ENCODE measurements at regions not wholly inside any gene's neighbourhood (a gene's known extent, or its start where the extent isn't known, plus 50 kb on each side); places are given as distances from the start of the nearest gene placed in this dataset.

- H3K4me3 ChIP-seq, result no peak overlapping the region
- intact Hi-C loops (cut with DNase I), result no loop called here
- DNase-seq (ENCODE audit: low spot score in 2 of 2), result no peak
- no peak for TF ChIP-seq CTCF (IDR thresholded peaks at IDR 0.05)
- no peaks in the 10 kb centered on the region for H3K36me3 ChIP-seq
- no peaks in the 10 kb centered on the region for H3K9me3 ChIP-seq
- H3K4me1 ChIP-seq, result no peaks in the 10 kb centered on the region
- H3K27me3 ChIP-seq, result no peaks in the 10 kb centered on the region
- no peak overlapping the region for H3K27ac ChIP-seq
These were observed 949.6 kb upstream of the GOT2 start for GRCh38 chr16:59683709-59684108.

GRCh38 chr16:59665618-59666220, 931.6 kb upstream of the GOT2 start:
- no peak for DNase-seq (ENCODE audit: low spot score in 2 of 2)
- Histone ChIP-seq H3K4me1 (no peaks in the 10 kb centered on the region), H3K9me3 (peaks cover 0 to 7% of the 10 kb centered on the region in 2 donors), H3K36me3 (no peaks in the 10 kb centered on the region), H3K4me3 (no peak overlapping the region), H3K27ac (no peak overlapping the region), H3K27me3 (no peaks in the 10 kb centered on the region)
- intact Hi-C loops (cut with DNase I), result no loop called here
- no peak for TF ChIP-seq CTCF (IDR thresholded peaks at IDR 0.05)

GRCh38 chr16:59658572-59658971, 924.5 kb upstream of the GOT2 start:
- TF ChIP-seq CTCF (IDR thresholded peaks at IDR 0.05), result no peak
- Histone ChIP-seq H3K9me3 (no peaks in the 10 kb centered on the region), H3K27ac (no peak overlapping the region), H3K4me3 (no peak overlapping the region), H3K27me3 (no peaks in the 10 kb centered on the region), H3K4me1 (no peaks in the 10 kb centered on the region), H3K36me3 (no peaks in the 10 kb centered on the region)
- intact Hi-C loops (cut with DNase I), result no loop called here
- DNase-seq (ENCODE audit: low spot score in 2 of 2), result no peak

GRCh38 chr16:59655031-59655430, 920.9 kb upstream of the GOT2 start:
- no peak for TF ChIP-seq CTCF (IDR thresholded peaks at IDR 0.05)
- DNase-seq (ENCODE audit: low spot score in 2 of 2), result no peak
- H3K4me1 ChIP-seq, result no peaks in the 10 kb centered on the region
- no peaks in the 10 kb centered on the region for H3K9me3 ChIP-seq
- no peak overlapping the region for H3K4me3 ChIP-seq
- H3K36me3 ChIP-seq, result no peaks in the 10 kb centered on the region
- no peak overlapping the region for H3K27ac ChIP-seq
- intact Hi-C loops (cut with DNase I), result no loop called here
- no peaks in the 10 kb centered on the region for H3K27me3 ChIP-seq

- H3K4me3 ChIP-seq, result no peak overlapping the region
- H3K4me1 ChIP-seq, result no peaks in the 10 kb centered on the region
- intact Hi-C loops (cut with DNase I), result no loop called here
- H3K27me3 ChIP-seq, result no peaks in the 10 kb centered on the region
- H3K36me3 ChIP-seq, result no peaks in the 10 kb centered on the region
- DNase-seq (ENCODE audit: low spot score in 2 of 2), result no peak
- no peak overlapping the region for H3K27ac ChIP-seq
- H3K9me3 ChIP-seq, result no peaks in the 10 kb centered on the region
- TF ChIP-seq CTCF (IDR thresholded peaks at IDR 0.05), result no peak
These were observed 920.3 kb upstream of the GOT2 start for GRCh38 chr16:59654455-59654854.

- H3K4me1 ChIP-seq, result no peaks in the 10 kb centered on the region
- no peak overlapping the region for H3K27ac ChIP-seq
- DNase-seq (ENCODE audit: low spot score in 2 of 2), result no peak
- no peaks in the 10 kb centered on the region for H3K27me3 ChIP-seq
- no peaks in the 10 kb centered on the region for H3K9me3 ChIP-seq
- no peak for TF ChIP-seq CTCF (IDR thresholded peaks at IDR 0.05)
- intact Hi-C loops (cut with DNase I), result no loop called here
- H3K36me3 ChIP-seq, result no peaks in the 10 kb centered on the region
- no peak overlapping the region for H3K4me3 ChIP-seq
These were observed 917.5 kb upstream of the GOT2 start for GRCh38 chr16:59651662-59652061.
